NCI-H748 (cell line): ENCODE measurements at regions not wholly inside any gene's neighbourhood (a gene's known extent, or its start where the extent isn't known, plus 50 kb on each side); places are given as distances from the start of the nearest gene placed in this dataset.

Experiments
- DNase-seq: peaks from one replicate; lab custom pipeline; 2025; ENCODE audit not compliant: unreplicated experiment; lab: John Stamatoyannopoulos, UW

DNA sequence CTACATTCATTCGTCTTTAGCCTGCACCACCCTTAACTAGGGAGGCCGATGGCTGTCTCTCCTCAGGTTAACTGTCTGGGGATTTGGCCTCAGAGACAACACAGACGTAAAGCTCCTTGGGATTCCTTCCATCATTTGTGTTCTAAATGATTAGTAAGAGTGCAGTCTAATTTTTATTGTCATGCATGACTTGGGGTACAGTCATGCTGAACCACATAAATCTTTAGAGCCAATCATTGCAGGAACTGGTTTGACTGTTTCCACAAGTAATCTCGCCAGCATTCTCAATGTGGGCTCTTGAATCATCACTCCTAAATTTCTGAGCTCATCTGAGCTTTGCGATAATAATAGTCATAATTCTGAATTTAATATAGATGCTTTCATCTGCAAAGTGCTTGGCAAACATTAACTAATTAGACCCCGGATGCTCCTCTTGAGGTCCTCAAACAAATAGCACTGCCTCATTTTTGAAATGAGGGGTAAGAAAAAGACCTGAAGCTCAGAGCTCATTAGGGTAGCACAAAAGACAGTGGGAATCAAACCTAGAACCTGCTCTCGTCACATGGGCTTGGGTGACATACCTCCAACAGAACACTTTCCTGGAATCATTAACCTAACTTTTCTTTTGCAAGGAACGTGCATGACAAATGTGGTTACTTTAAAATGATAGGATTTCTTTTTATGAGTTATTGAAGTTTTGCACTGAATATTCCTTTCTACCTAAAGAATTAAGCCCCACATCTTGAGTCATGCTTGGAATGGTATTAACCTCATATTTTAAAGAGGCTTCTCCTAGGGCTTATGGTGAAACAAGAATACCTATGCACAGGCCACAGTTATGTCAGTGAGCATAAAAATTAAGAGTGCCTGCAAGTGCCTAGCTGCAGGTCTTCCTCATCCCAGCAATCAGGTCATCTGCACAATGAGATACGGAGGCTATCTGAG is 118.9 kb upstream of the NRP1 start:
- DNase-seq = peak; percentile 56

DNA sequence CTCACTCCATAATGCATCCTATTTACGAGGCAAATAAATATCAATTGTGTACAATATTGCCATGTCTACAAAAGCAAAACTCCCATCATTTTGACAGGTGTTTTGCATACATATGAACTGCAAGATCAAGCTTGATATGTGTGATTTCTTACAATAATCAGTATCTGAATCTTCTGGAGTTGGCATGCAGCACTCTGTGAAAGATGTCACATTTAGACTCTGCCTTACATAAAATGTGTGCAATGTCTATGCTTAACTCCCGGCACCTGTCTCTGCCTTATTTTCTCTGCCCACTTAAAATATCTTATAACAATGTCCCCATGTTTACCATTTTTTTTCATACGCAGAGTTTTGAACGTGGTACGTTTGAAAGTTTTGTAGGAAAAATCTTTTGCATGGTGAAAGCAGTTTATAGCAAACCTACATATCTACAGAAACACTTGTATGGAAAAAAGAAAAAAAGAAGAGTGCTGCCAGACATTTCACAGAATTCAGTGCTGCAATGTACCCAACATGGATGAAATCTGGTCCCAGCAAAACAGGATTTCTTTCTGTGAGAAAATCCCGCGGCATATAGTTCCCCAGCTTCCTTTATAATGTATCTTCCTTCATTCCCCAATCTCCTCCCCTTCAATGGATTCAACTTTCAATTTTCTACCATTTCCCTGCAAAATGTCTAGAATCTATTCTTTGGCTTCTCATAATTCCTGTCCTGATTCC is 114.1 kb upstream of the NRP1 start:
- no peak for DNase-seq

DNA sequence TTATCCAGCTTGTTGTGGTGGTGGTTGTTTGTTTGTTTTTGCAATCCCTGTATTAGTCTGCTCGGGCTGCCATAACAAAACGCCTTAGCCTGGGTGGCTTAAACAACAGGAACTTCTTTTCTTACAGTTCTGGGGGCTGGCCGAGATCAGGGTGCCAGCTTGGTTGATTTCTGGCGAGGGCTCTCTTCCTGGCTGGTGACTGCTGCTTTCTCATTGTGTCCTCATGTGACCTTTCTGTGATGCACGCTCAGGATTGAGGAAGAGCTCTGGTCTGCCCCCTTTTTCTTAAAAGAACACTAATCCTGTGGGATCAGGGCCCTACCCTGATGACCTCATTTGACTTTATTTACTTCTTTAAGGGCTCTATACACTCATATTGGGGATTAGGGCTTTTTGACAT is 107.1 kb upstream of the NRP1 start:
- DNase-seq = no peak

DNA sequence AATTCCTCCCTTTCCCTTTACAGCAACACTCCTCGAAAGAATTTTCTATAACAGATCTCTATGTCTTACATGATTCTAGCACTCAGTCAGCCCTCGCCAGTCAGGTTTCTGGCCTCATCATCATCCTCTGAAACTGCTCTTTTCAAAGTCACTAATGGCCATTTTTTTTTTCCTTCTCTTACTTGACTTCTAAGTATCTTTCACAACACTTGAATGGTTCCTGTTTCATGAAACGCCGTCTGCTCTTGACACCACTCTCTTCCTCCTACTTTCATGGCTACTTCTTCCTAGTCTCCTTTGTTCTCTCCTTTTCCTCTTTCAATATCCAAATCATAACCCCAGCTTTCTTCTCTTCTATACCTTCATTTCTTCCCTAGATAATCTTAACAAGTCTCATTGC is 100.5 kb upstream of the NRP1 start:
- no peak for DNase-seq

DNA sequence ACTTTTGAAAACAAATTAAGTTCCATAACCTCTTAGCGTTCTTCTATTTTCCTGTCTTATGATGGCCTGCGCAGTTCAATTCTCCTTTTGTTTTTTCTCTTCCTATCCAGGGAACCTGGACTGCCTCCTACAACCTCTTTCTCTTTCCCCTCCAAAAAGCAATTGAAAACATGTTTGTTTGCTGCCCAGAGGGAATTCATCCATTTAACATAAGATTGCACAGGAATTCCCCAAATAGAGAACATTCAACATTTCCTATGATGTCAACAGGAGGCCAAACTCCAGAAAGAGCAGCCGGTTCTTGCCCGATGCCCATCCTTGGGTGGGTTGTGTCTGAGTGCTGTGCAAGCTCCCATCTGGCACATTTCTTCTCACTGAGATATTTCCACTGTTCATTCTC is 94.2 kb upstream of the NRP1 start:
- DNase-seq = no peak

DNA sequence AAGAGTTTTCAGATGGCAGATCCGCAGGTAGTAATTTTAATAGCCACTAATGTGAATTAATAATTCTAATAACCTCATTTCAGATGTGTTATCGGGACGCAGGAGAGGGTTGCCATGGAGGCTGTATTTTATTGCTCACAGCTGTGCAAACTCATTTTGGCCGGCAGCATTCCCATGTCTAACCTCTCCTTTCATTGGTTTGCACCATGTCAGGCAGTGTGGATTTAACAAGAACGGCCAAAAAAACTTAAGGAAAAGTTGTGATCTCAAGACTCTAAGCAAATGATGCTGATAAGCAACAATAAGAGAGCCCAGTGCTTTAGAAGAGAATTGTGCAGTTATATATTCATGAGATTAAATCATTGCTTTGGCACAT is 88.7 kb upstream of the NRP1 start:
- DNase-seq = peak; percentile 88

DNA sequence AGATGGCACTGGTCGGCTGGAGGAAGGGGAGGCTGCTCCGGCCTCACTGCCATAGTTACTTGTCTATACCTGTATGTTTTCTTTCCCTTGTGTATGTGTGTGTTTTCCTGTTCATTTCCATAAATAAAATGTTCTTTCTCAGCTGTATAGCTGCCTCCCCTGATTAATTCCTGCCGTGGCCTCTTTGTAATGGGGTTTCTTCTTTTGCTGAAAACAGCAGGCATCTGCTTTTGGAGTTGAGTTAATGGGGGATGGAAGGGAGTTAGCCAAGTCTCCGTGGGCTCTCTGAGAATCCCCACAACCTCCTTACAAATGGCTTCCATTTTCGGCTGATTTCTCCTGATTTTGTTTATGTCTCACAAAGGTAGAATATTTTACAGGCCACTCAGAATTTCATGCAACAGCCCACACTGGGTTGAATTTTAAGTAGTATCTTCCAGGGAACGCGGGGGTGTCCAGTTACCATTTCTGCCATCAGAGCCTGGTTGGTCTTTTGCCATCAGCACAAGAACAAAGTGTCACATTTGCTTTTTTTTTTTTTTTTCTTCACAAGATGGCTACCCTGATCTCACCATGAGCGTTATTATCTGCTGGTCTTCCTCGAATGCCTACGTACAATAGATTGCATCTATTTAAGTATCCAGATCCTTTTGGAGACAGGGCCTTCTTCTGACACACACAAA is 88.1 kb upstream of the NRP1 start:
- peak; percentile 88 for DNase-seq

DNA sequence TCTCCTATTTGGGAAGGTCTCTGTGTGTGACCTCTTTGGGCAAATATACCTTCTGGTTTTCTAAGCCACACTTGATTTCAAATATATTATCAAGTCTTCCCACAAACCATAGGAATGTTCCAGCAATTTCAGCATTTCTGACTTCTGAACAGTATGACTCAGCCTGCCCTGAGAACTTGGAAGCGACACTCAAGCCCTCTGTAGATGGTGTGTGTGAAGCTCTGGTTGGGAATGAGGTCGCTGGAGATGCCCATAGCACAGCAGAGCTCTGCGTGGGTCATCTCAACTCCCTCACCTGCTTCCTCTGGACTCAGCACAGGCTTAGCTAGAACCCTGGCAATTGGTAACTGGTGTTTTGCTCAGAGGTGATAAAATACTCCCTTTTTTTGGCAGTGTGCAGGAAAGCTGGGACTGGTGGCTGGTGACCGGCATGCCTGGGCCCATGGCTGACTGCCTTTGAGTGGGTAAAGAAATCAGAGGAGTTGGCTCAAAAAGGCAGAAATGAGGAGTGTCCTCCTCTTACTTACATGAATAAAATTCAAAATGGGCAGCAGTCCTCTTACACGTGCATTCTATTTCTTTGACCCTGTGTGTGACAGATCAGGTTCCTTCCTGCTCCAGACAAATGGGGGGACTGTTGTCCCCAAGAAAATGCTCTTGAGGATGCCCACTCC is 87.5 kb upstream of the NRP1 start:
- no peak for DNase-seq

DNA sequence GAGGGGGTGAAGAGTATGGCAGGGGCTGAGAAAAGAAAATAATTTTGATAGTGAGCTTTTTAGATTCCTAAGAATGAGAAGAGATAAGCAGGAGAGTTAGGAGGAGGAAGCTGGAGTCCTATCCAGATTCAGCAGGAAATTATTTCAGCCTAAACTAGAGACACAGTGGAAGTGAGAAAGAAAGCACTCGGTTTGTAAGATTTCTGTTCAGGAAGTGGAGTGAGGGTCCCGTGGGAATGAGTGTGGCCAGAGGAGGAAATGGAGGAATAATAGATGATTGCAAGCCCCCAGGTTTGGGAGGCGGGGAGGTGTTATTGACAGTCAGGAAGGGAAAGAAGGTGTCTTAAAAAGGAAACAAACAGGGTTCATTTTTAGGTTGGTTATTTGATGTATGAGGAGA is 84.8 kb upstream of the NRP1 start:
- DNase-seq = no peak

DNA sequence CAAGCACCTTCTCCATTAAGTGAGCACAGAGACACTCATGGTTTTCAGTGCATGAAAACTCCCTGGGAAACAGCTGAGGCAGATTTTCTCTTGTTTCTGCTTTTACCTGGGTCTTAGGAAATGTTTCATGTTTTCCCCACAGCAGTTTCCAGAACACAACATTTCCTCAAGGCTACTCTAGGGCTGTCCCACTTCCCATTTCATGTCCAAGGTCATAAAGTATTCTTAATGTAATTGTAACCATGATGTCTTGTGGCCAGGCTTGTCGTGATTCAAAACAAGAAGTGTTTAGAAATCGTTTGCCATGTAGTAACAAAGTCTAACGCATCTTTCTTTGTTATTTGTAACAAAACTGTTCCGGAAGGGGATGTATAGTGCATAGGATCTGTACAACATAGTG is 83.8 kb upstream of the NRP1 start:
- no peak for DNase-seq

DNA sequence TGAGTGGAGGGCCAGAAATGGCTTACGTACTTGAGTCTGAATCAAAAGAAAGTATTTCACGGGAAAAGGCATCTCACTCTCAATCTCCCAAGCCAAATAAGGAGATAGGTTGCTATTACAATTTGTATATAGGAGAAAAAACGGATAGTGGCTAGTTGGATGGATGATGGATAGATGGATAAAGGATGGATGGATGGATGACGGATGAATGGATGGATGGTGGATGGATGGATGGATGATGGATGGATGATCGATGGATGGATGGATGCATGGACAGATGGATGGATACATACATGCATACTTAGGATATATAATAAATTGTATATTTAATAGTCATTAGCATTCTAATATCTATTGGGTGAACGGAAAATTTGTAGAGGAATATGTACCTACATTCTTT is 82.2 kb upstream of the NRP1 start:
- no peak for DNase-seq

DNA sequence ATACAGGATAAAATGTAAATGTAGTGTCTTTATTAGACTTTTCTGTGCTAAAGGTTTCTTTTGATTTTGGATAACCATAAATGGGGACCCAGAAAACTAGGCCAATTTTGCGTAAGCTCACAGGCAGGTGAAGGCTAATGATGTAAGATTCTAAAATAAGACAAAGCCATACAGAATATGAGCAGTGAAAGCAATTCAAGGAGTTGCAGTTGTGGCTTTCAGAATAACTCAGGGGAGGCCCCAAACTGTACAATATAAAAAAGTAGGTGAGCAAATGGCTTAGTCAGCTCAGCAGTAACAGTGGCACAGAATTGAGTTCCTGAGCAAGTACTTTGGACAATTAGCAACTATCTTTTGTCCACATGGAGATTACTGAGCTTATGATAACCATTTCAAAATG is 81.7 kb upstream of the NRP1 start:
- no peak for DNase-seq

DNA sequence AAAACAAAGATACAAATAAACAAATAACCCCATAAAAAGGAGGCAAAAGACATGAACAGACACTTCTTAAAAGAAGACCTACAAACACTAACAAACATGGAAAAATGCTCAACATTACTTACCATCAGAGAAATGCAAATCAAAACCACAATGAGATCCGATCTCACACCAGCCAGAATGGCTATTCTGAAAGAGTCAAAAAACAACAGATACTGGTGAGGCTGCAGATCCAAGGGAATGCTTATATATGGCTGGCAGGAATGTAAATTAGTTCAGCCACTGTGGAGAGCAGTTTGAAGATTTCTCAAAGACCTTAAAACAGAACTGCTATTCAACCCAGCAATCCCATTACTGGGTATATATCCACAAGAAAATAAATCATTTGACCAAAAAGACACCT is 80.4 kb upstream of the NRP1 start:
- DNase-seq = no peak

DNA sequence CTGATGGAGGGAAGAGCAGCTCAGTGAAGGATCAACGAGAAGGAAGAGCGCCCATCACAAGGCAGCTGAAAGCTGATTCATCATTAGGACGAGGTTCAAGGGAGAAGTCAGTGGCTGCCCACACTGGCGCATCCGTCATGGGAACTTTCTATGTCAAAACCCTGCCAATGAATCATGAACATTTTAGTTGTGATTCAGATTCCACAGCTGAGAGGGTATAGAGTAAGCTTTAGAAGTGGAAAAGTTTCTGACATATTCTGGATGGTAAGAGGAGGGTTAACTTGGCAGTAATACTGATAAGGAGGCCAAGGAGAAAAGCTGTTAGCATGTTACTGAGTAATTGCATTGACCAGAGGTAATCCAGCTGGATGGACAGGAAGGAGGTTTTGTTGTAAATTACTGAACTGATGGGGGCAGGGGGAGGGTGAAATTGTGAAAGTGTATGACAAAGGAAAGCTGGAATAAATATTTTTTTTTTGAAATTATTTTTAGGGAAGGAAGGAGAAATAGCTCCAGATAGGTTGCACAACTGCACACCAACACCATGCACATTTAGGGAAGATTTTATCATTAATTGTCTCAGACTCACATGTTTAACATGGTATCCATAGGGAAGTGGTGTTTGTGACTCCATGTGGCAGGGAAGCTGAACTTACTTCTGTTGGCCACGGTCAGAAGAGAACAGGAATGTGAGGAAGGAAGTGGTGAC is 78.3 kb upstream of the NRP1 start:
- DNase-seq = no peak

DNA sequence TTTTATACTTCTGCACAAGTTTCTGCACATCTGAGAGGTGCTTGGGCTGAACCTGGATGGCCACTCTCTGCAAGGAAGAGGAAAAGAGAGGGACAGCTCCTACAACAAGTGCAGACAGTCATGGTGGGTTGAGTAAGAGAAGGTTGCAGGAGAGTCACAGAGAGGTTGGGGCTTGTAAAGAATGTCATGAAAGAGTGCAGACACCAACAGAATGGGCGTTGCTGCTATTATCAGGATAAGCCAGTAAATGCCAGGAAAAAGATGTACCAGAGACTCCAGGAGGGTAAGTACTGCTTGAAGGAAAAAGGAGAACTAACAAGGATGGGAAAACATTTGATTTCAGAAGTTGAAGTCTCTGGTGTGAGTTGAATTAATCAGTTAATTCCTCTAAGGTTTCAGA is 77.8 kb upstream of the NRP1 start:
- DNase-seq = no peak

DNA sequence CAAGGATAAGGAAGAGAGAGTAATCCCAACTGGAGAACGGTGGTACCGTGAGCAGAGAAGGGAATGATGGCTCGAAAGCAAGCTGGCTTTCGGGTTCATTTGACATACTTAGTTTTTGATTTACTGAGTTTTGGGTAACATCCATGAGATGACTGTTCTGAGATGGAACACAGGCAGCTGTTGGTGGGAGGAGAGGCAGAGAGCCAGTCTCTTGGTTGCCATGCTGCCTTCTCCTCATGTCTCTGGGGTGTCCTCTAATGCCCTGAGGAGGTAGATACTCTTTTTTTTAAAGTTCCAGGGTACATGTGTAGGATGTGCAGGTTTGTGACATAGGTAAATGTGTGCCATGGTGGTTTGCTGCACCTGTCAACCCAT is 76.4 kb upstream of the NRP1 start:
- DNase-seq = no peak

DNA sequence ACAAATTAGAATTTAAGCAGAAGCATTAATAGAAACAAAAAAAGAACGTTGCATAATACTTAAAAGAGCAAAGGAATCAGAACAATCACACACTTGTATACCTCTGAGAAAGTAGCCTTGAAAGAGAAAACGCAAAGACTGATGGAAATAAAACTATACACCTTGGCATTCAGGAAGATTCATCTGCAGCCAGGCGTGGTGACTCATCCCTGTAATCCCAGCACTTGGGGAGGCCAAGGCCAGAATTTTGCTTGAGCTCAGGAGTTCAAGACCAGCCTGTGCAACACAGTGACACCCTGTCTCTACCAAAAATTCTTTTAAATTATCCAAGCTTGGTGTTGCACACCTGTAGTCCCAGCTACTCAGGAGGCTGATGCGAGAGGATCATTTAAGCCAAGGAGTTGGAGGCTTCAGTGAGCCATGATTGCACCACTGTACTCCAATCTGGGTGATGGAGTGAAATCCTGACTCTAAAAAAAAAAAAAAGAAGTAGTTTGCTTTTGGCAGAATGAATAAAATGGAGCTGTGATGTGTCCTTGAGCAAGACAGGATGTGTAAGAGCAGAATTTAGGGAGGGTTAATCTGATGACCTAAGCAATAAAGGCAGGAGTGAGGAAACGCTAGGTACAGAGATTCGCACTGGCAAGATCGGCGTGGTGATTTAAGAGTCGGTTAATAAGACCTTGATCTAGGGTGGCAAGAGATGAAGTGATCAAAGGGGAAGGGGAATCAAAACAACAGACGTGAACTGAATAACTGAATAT is 75.8 kb upstream of the NRP1 start:
- DNase-seq = no peak

DNA sequence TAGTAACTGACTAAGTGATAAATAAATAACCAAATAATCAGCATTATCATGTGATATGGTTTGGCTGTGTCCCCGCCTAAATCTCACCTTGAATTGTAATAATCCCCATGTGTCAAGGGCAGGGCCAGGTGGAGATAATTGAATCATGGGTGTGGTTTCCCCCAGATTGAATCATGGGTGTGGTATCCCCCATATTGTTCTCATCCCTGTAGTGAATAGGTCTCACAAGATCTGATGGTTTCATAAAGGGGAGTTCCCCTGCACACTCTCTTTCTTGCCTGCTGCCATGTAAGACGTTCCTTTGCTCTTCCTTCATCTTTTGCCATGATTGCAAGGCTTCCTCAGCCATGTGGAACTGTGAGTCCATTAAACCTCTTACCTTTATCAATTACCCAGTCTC is 72.1 kb upstream of the NRP1 start:
- peak; percentile 2 for DNase-seq

DNA sequence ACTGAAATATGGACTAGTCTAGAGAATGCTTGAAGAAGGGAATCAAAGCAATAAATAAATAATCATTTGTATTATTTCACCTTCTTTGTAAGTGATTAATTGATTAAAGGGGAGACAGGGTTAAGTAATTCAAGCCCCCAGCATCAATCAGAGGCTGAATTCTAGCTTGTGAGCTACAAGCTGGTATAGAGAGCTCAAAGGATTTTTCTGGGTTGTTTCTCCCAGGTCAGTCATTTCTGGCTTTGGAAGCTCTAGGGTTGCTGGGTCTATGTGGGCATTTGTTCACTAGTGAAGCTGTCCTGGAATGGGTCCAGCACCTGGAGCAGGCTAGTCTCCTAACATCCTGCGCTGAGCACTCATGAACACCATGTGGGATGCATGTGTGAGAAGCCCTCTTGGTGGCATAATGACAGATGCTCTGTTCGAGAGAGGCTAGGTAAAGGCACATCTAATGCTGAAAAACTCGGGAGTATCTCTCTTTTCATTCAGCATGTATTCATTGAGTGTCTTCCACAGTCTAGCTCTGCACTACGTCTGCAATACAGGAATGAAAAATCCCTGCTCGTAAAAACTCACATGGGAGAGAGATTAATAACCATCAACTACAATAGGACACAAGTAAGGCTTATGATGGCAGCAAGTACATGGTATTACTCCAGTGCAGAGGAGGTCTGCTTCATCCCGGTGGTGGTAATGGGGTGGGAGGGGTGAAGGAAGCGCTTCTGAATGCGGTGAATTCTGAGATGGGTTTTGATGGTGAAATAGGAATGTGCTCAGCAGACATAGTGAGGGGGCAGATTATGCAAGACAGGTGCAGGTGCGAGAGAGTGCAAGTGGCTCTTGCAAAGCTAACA is 68.0 kb upstream of the NRP1 start:
- DNase-seq = no peak
